Mammary epithelial cell (primary cell): ENCODE measurements at regions not wholly inside any gene's neighbourhood (a gene's known extent, or its start where the extent isn't known, plus 50 kb on each side); places are given as distances from the start of the nearest gene placed in this dataset.

Source experiments
- CTCF ChIP-seq, 2 donors: IDR thresholded peaks in 1 of 2; conservative IDR thresholded peaks in 1 of 2; 2 replicates each; pipeline ENCODE4 v1.5.1; 2011 to 2012; ENCODE audit warnings: inconsistent platforms in 2 of 2, low read length in 2 of 2, mild to moderate bottlenecking in 2 of 2, control low read depth in 1 of 2, low read depth in 1 of 2; ENCODE audit not compliant: insufficient read depth in 1 of 2; ENCODE audit errors: extremely low read depth in 1 of 2
- EZH2 ChIP-seq: IDR thresholded peaks from 2 replicates; pipeline ENCODE4 v1.6.1; 2012; ENCODE audit warnings: low read length, inconsistent platforms, borderline replicate concordance

GRCh38 chrX:39063037-39063436, 261.8 kb downstream of the MID1IP1 start:
- TF ChIP-seq CTCF (conservative IDR thresholded peaks at IDR 0.05 in 1 of 2, IDR thresholded peaks at IDR 0.05 in 1 of 2; ENCODE audit: extremely low read depth in 1 of 2, insufficient read depth in 1 of 2, low read depth in 1 of 2, low read length in 2 of 2): no peak
- no peak for TF ChIP-seq EZH2
